ENCODE measurements at regions not wholly inside any gene's neighbourhood (a gene's known extent, or its start where the extent isn't known, plus 50 kb on each side); places are given as distances from the start of the nearest gene placed in this dataset.

DNA sequence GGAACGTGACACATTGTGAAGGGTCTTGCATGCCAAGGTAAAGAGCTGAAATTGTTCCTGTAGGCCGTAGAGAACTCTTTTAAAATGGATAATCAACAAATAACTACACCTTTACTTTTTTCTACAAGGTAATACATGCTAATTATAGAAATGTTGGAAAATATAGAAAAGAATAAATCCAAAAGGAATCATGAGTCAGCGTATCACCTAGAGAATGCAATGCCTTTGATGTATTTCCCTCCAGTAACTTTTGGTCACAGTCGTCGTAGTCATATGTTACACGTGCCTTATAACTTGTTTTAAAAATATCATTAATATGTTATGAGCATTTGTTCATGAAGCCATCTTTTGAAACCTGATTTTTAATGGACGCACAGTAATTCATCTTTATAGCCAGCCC is 100.6 kb downstream of the LIPG start:
- TF ChIP-seq, protein P1, sequence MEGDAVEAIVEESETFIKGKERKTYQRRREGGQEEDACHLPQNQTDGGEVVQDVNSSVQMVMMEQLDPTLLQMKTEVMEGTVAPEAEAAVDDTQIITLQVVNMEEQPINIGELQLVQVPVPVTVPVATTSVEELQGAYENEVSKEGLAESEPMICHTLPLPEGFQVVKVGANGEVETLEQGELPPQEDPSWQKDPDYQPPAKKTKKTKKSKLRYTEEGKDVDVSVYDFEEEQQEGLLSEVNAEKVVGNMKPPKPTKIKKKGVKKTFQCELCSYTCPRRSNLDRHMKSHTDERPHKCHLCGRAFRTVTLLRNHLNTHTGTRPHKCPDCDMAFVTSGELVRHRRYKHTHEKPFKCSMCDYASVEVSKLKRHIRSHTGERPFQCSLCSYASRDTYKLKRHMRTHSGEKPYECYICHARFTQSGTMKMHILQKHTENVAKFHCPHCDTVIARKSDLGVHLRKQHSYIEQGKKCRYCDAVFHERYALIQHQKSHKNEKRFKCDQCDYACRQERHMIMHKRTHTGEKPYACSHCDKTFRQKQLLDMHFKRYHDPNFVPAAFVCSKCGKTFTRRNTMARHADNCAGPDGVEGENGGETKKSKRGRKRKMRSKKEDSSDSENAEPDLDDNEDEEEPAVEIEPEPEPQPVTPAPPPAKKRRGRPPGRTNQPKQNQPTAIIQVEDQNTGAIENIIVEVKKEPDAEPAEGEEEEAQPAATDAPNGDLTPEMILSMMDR (IDR thresholded peaks at IDR 0.05): no peak
- no peak for TF ChIP-seq POLR2A (IDR thresholded peaks at IDR 0.05)
